Frontal cortex (tissue), 4 donors: ENCODE measurements at regions not wholly inside any gene's neighbourhood (a gene's known extent, or its start where the extent isn't known, plus 50 kb on each side); places are given as distances from the start of the nearest gene placed in this dataset. TPM values are rescaled to one million over a fixed set of nuclear protein-coding genes. Genes with fewer than 3 reads are reported as not detected.

Experiments
- DNase-seq, 2 donors: peaks; one replicate each; pipeline ENCODE4 v3.0.0; 2012; ENCODE audit warnings: low spot score in 2 of 2
- FAIRE-seq: peaks from 2 replicates; lab custom pipeline; 2012; peaks lifted over from hg19 to GRCh38; lab: Jason Lieb, UNC
- small RNA-seq: library from RNA; depleted of rRNA; stranded (forward); fragments of <200 nt; gene quantifications from one replicate; pipeline ENCODE3, GENCODE V24; 2014
- donor health status: control.
- donor health status: control.
- donor health status: control.

DNA sequence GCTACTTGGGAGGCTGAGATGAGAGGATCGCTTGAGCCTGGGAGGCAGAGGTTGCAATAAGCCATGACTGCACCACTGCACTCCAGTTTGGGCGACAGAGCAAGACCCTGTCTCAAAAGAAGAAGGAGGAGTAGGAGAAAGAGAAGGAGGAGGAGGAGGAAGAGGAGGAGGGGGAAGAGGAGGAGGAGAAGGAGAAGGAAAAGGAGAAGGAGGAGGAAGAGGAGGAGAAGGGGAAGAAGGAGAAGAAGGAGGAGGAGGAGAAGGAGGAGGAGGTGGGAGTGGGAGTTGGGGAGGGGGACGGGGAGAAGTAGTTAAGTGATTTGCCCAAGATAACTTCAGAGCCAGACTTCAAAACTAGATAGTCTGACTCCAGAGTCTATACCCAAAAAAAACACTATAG is 55.5 kb upstream of the FOXD3 start:
- no peak for DNase-seq
- no peak for FAIRE-seq

DNA sequence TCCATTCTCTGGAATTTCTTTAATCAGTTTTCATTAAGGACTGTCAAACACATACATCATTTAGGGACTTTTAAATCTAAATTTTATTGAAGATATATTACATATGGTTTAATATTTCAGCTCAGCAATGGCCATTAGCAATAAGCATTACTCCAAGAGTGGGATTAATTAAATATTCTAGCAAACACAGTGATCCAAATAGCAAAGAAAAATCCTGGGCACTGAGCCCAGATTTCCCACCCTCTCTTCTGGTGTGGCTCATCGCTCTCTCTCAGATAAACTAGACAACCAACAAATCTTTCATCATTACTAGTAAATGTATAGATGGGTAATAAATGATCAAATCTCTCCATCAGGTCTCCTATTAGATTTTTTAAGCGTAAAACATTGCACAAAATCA is 53.5 kb upstream of the FOXD3 start:
- no peak for DNase-seq
- FAIRE-seq, result no peak

DNA sequence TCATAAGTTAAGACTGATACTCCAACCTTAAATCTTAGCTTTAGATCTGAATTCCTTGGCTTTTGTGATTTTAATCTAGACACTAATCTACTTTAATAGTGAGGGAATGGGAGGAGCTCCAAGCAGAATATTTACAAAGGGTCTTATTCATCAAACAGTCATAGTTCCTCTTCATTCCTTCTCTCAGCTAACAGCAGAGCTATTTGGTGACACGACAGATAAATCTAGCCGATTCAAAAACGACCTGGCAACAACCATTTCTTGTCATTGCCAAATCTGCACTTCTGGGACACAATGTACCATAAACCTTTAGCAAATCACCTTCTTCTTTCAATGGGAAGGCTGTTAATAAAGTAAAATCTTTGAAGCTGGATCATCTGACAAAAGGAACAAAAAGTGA is 52.8 kb upstream of the FOXD3 start:
- no peak for FAIRE-seq
- DNase-seq, result no peak

Small RNAs in the stretch of these regions (small RNA-seq; reads per million reads assigned to genes)
- gene RNA5SP49, result not detected
